Caco-2 (cell line): ENCODE measurements at regions not wholly inside any gene's neighbourhood (a gene's known extent, or its start where the extent isn't known, plus 50 kb on each side); places are given as distances from the start of the nearest gene placed in this dataset.

Experiments
- BruUV-seq: library from RNA; stranded (reverse); fragments of 400-500 nt; replicated peaks from 2 replicates; lab custom pipeline; 2021; lab: Mats Ljungman, UMichigan
- CTCF ChIA-PET: fragments of 300-600 bp; sonication (Branson Sonifier 250); formaldehyde crosslinking; loops from one replicate; lab custom pipeline; 2022; ENCODE audit warnings: antibody characterized with exemption; lab: Charles Lee
- POLR2A ChIA-PET: fragments of 300-600 bp; sonication (Branson Sonifier 250); formaldehyde crosslinking; loops from one replicate; lab custom pipeline; 2022; ENCODE audit warnings: antibody characterized with exemption; lab: Charles Lee
- DNase-seq, 2 experiments: peaks; one replicate each; pipeline versions ENCODE4 v3.0.0 to v3.0.0-alpha.2; 2020 to 2022
- H3K27me3 ChIP-seq: replicated peaks from 2 replicates; pipeline ENCODE4 v1.6.0; 2011; ENCODE audit warnings: low read length; ENCODE audit not compliant: control insufficient read depth, insufficient read depth
- H3K36me3 ChIP-seq: 2 replicates; pipeline ENCODE4 v1.5.1; 2011; ENCODE audit warnings: low read length; ENCODE audit not compliant: control insufficient read depth, insufficient read depth
- H3K4me1 ChIP-seq: fragments of 250-450 bp; sonication (Bioruptor Pico); 2 replicates; pipeline ENCODE4 v1.5.1; 2020; ENCODE audit warnings: mild to moderate bottlenecking
- H3K4me3 ChIP-seq: 2 replicates; pipeline ENCODE4 v1.5.1; 2011; ENCODE audit warnings: low read depth, mild to moderate bottlenecking, control low read depth, low read length
- H3K9me3 ChIP-seq: fragments of 250-450 bp; sonication (Bioruptor Pico); 2 replicates; pipeline ENCODE4 v1.5.1; 2020; ENCODE audit warnings: mild to moderate bottlenecking, moderate library complexity
- H3K27ac Mint-ChIP-seq: one replicate; pipeline ENCODE4 v1.8.0; 2022; ENCODE audit warnings: mixed read lengths; ENCODE audit not compliant: unreplicated experiment
- H3K27me3 Mint-ChIP-seq: one replicate; pipeline ENCODE4 v1.8.0; 2022; ENCODE audit warnings: mixed read lengths; ENCODE audit not compliant: insufficient read depth, unreplicated experiment
- H3K36me3 Mint-ChIP-seq: one replicate; pipeline ENCODE4 v1.8.0; 2022; ENCODE audit warnings: mild to moderate bottlenecking, mixed read lengths; ENCODE audit not compliant: insufficient read depth, unreplicated experiment
- H3K4me1 Mint-ChIP-seq: one replicate; pipeline ENCODE4 v1.8.0; 2022; ENCODE audit warnings: low read depth, mixed read lengths; ENCODE audit not compliant: unreplicated experiment
- H3K4me3 Mint-ChIP-seq: one replicate; pipeline ENCODE4 v1.8.0; 2022; ENCODE audit warnings: mild to moderate bottlenecking, moderate library complexity, mixed read lengths; ENCODE audit not compliant: unreplicated experiment
- H3K9me3 Mint-ChIP-seq: one replicate; pipeline ENCODE4 v1.8.0; 2022; ENCODE audit warnings: mixed read lengths; ENCODE audit not compliant: unreplicated experiment
- intact Hi-C: fragments of 100-400 bp; cut with micrococcal nuclease; formaldehyde crosslinking; loops from one replicate; pipeline ENCODE4 v1.10.0; 2022; ENCODE audit not compliant: unreplicated experiment
- TF ChIP-seq, protein P1 (sequence below), 2 experiments: fragments of 200-600 bp in 1 of 2; IDR thresholded peaks; 1 replicate in 1 of 2; 2 replicates in 1 of 2; pipeline versions ENCODE4 v1.5.1 to v1.8.0; 2011 to 2022; ENCODE audit warnings: antibody characterized with exemption in 1 of 2, control low read depth in 1 of 2, inconsistent platforms in 1 of 2, low read depth in 1 of 2, low read length in 1 of 2, mild to moderate bottlenecking in 1 of 2, moderate library complexity in 1 of 2; ENCODE audit not compliant: insufficient read depth in 1 of 2, severe bottlenecking in 1 of 2, unreplicated experiment in 1 of 2

DNA sequence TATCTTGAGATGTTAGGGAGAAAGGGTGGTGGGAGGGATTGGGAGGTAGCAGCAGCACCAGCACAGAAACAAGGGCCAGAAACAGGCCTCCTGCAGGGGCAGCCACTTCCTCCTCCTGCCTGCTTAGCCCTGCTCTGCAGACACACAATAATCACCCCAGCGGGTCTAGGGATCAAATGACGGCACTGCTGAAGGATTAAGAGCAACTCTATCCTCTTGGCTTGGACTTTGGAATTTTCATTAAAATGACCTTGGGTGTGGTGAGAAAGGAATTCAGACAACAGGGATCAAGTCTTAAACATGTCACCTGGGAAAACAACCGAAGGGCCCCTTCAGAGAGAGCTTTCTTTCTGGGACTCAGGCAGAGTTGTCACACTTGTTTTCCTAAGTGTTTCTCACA is 353.4 kb downstream of the SPRY1 start:
- POLR2A ChIA-PET: no interaction called here
- DNase-seq: peak; percentile 62 to 79
- Histone ChIP-seq H3K9me3 (no peaks in the 10 kb centered on the region), H3K27me3 (no peaks in the 10 kb centered on the region), H3K36me3 (no peaks in the 10 kb centered on the region), H3K4me1 (peaks cover 15% of the 10 kb centered on the region), H3K4me3 (no peak overlapping the region)
- TF ChIP-seq, protein P1, sequence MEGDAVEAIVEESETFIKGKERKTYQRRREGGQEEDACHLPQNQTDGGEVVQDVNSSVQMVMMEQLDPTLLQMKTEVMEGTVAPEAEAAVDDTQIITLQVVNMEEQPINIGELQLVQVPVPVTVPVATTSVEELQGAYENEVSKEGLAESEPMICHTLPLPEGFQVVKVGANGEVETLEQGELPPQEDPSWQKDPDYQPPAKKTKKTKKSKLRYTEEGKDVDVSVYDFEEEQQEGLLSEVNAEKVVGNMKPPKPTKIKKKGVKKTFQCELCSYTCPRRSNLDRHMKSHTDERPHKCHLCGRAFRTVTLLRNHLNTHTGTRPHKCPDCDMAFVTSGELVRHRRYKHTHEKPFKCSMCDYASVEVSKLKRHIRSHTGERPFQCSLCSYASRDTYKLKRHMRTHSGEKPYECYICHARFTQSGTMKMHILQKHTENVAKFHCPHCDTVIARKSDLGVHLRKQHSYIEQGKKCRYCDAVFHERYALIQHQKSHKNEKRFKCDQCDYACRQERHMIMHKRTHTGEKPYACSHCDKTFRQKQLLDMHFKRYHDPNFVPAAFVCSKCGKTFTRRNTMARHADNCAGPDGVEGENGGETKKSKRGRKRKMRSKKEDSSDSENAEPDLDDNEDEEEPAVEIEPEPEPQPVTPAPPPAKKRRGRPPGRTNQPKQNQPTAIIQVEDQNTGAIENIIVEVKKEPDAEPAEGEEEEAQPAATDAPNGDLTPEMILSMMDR (IDR thresholded peaks at IDR 0.05; ENCODE audit: insufficient read depth in 1 of 2, low read depth in 1 of 2, low read length in 1 of 2, severe bottlenecking in 1 of 2, unreplicated experiment in 1 of 2): no peak
- intact Hi-C loops: loop anchor here (1.0 to 10.0 kb wide), 3 partner anchors 271 to 401 kb away; partner anchors contain the start of gene SPRY1
- CTCF ChIA-PET: no interaction called here
- peaks cover 13% of the 10 kb centered on the region for H3K4me1 Mint-ChIP-seq
- no peaks in the 10 kb centered on the region for H3K27me3 Mint-ChIP-seq
- peak overlapping the region; percentile 74 for H3K27ac Mint-ChIP-seq
- H3K4me3 Mint-ChIP-seq: no peak overlapping the region
- no peaks in the 10 kb centered on the region for H3K36me3 Mint-ChIP-seq
- H3K9me3 Mint-ChIP-seq: peaks cover 9% of the 10 kb centered on the region
- no TSS peak for BruUV-seq

DNA sequence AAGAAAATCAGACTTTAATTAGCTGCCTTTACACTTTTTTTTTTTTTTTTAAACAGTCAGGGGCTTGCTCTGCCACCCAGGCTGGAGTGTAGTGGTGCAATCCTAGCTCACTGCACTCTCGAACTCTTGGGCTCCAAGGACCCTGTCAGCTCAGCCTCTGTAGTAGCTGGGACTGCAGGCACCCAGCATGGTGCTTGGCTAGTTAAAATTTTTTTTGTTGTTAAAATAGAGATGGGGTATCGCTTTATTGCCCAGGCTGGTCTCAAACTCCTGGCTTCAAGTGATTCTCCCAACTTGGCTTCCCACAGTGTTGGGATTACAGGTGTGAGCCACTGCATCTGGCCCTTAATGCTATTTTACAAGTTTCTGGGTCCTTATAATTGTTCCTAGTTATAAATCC is 359.1 kb downstream of the SPRY1 start:
- H3K9me3 ChIP-seq: no peaks in the 10 kb centered on the region
- no peaks in the 10 kb centered on the region for H3K36me3 ChIP-seq
- no peak overlapping the region for H3K27ac Mint-ChIP-seq
- ChIA-PET POLR2A (interaction anchor here (0.6 kb wide), 2 partner anchors 312 to 1749 kb away, joined by 4 to 7 read pairs; no protein-coding TSS in a partner anchor), CTCF (no interaction called here)
- TF ChIP-seq, protein P1 (IDR thresholded peaks at IDR 0.05; ENCODE audit: insufficient read depth in 1 of 2, low read depth in 1 of 2, low read length in 1 of 2, severe bottlenecking in 1 of 2, unreplicated experiment in 1 of 2): no peak
- H3K9me3 Mint-ChIP-seq: peaks cover 9% of the 10 kb centered on the region
- no peaks in the 10 kb centered on the region for H3K36me3 Mint-ChIP-seq
- no TSS peak for BruUV-seq
- H3K27me3 Mint-ChIP-seq: no peaks in the 10 kb centered on the region
- no peak overlapping the region for H3K4me3 ChIP-seq
- DNase-seq: no peak
- intact Hi-C loops: loop anchor here (10.0 kb wide), 1 partner anchor 361 kb away; the partner anchor contains the start of gene SPRY1
- H3K4me1 Mint-ChIP-seq: no peaks in the 10 kb centered on the region
- peaks cover under 1% of the 10 kb centered on the region for H3K4me1 ChIP-seq
- no peak overlapping the region for H3K4me3 Mint-ChIP-seq
- no peaks in the 10 kb centered on the region for H3K27me3 ChIP-seq

DNA sequence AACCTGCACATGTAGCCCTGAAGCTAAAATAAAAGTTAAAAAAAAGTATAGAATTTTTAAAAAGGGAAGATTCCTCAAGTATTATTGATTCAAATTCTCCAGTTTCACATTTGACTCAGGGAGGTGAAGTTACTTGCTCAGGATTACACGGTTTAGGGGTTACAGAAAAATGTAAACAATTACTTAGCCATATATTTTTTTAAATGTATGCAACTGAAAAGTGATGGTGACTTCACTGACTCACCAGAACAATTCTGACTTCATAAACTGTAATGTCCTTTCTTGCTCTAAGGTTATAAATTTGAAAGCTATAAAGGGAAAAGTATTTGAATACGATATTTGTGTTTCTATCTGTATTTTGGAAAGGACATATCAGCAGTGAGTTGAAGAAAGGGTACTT is 371.2 kb downstream of the SPRY1 start:
- Histone ChIP-seq H3K4me1 (no peaks in the 10 kb centered on the region), H3K27me3 (no peaks in the 10 kb centered on the region), H3K4me3 (no peak overlapping the region), H3K9me3 (no peaks in the 10 kb centered on the region), H3K36me3 (no peaks in the 10 kb centered on the region)
- CTCF ChIA-PET: no interaction called here
- BruUV-seq: no TSS peak
- no peaks in the 10 kb centered on the region for H3K36me3 Mint-ChIP-seq
- TF ChIP-seq, protein P1 (IDR thresholded peaks at IDR 0.05; ENCODE audit: insufficient read depth in 1 of 2, low read depth in 1 of 2, low read length in 1 of 2, severe bottlenecking in 1 of 2, unreplicated experiment in 1 of 2): no peak
- H3K4me1 Mint-ChIP-seq: no peaks in the 10 kb centered on the region
- intact Hi-C loops: no loop called here
- no peak overlapping the region for H3K27ac Mint-ChIP-seq
- POLR2A ChIA-PET: interaction anchor here (0.6 kb wide), 1 partner anchor 178 kb away, joined by 3 read pairs; no protein-coding TSS in a partner anchor
- H3K27me3 Mint-ChIP-seq: no peaks in the 10 kb centered on the region
- no peak overlapping the region for H3K4me3 Mint-ChIP-seq
- no peak for DNase-seq
- no peaks in the 10 kb centered on the region for H3K9me3 Mint-ChIP-seq
